GM19023 (cell line): ENCODE measurements at regions not wholly inside any gene's neighbourhood (a gene's known extent, or its start where the extent isn't known, plus 50 kb on each side); places are given as distances from the start of the nearest gene placed in this dataset.

ENCODE experiments used
- ATAC-seq: cut with Tn5 transposase; IDR thresholded peaks from one replicate; pipeline ENCODE4 v1.9.1; 2021; ENCODE audit warnings: mild to moderate bottlenecking, moderate library complexity; ENCODE audit not compliant: unreplicated experiment

DNA sequence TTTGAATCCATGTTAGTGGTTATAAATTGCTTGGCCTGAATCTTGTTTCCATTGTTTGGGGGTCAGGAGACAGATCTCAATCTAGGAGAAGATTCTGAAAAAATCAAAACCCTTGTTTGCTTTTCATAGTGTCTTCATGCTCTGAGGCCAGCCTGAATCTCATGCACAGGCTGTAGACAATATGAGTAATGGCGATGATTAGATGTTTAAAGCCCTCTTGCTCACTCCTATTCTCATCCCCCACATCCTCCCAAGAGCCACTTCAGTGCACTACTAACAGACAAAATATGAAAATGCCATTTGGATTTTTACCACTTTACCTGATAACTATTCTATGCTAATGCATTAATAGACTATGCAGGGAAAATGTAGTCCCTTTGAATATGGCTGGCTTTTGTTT lies 129.4 kb downstream of the NUDT12 start:
- no peak for ATAC-seq

DNA sequence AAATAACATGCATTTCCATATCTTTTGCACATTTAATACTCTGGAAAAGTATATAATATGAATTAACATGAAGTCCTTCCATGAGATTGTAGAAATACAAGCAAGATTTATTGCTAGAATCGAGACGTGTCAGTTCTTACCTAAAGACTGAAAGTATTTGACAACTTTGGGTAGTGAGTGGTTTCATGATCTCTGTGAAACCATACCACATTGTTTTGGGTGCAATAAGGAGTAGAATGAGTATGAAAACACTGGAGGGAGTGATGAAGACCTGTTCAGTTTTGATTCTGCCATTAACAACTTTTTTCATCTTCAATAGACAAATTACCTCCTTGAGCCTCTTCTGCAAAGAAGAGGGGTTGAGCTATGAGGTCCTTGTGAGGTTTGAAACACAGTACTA lies 133.7 kb downstream of the NUDT12 start:
- ATAC-seq = no peak

DNA sequence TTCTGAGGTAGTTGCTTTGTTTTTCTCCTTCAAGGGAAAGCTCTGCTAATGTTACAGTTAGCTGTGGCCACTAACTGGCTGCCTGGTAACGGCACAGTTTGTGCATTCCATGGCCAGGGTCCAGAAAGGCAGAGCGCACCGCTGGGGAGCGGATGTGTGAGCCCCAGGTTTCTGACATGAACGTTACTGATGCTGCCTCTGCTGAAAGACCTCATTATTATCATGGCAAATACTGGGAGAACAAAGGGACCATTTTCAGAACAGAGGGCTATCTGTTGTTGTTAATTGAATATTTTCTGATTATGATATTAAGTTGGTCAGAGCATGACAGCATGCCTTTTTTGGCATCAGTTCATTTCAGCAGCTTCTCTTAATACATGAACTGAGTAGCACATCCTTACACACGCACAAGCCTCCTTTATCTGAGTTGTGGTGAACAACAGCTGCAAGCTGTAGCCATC lies 134.1 kb downstream of the NUDT12 start:
- no peak for ATAC-seq

DNA sequence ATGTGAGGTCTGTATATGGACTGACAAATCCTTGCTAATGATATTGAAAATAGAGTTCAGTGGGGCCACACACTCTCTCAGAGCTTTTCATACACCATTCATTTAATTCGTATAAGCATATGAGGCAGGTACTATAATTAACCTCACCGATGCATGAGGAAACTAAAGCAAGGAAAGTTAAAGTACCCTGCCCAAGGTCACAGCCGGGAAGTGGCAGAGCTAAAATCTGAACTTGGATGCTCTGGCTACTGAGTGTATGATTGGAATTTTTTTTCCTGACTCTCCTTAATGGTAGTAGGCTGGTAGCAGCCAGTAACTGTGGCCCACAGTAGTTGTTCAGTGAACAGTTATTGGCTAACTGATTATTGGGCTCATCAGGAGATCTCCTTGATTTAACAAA lies 135.3 kb downstream of the NUDT12 start:
- ATAC-seq = no peak

DNA sequence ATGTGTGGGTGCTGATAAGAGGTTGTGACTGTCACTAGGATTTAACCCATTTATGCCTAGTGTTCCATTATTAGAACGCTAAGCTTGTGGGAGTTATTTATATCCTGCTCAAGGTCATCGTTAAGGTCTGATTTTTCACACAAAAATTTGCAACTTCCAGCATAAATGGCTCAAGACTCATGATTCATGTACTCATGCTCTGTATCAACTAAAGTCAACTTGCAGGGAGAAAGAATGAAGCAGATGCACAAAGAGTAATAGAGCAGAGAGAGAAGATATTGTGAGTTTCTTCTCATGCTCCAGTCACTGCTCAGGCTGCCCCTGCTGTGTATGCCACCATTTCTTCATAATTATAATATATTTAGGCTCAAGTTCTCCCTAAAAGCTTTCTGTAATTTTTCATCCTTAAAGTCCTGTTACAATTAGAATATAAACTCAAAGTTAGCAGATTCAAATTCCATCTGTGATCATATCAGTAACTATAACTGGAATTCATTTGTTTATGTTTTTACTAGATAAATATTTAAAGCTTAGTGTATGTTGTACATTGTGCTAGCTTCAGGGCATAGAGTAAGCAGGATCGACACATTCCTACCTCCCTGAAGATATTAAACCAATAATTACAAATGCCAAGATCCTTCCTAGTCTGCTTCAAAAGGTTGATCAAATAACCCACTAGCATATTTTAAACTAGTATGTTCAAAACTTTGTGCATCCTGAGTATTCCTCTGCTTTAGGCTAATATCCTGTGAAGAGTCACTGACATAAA lies 136.7 kb downstream of the NUDT12 start:
- no peak for ATAC-seq

DNA sequence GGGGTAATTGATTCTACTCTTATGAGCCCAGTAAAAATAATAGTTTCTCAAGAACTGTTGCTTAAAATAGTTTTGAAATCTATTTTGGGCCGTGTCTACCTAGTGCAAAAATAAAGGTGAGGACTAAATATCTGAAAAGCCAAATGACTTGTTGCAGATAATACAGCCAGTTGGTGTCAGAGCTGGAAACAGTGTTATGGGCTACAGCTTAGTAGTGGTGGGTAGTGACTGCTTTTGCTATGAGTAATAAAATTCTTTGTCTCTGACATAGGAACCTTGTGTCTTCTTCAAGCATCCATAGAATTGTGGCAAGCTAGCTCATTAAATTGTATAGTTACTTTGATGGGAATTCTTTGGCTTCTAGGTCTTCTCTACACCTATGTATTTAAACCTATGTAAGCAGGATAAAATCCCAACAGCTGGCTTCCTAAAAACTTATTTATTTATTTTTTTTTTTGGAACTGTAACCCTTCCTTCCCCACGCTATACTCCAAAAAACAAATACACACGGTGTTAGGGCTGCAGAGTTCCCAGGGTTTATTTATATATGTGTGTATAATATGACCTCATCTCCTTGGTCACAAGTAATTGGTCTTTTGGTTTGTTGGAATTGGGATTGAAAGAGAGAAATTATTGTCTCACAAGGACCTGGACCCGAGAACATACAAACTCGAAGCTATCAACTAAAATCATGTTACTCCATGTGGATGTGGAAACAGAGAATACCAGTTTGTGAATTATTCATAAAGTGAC lies 138.0 kb downstream of the NUDT12 start:
- no peak for ATAC-seq

DNA sequence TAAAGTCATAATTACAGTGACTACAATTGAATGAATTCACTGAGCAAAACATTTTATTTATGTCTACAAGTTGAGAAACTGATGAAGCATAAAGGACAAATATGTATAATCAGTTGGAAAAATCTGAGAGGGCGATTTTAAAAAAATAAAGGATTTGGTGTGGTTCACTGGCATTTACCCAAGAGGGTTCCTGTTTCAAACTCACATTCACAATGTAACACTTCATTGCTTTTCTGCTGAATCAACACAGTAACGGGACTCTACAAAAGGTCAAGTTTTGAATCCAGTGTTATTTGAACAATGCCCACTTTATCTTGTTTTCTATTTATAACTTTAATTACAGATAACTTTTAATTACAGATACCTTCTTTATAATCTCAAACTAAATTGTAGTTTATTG lies 138.6 kb downstream of the NUDT12 start:
- ATAC-seq = no peak

DNA sequence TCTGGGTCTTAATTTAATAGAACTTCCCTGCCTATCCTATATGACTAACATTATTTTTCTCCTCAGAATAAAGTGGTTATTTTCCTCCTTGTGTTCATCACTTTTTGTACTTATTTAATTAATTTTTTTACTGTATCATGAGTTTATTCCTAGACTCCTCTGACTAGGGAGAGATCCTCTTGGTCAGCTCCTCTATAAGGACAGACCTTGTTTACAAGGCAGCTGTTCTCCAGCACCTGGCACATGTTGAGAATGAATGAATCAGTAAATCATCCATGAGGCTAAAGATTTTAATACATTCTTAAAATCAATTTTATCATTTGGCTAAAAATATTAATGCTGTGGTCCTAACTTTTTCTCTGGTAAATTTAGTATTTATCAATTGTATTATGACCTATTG lies 139.8 kb downstream of the NUDT12 start:
- ATAC-seq = no peak

DNA sequence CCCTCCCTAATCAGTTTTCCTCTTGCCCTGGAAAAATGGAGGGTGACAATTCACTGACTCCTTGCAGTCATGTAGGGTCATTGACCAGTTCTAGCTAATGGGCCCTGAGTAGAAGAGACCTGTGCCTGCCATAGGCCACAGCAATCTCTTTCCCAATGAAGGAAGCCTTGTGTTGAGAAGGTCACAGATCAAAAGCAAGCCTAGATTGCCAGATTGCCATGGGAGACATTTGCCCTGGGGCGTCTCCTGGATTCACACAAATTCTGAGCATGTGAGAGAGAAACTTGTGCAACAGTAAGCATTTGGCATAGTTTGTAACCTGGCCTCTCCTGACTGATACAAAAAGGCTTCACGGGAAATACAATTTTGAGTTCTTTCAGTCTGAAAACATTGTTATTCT lies 148.0 kb downstream of the NUDT12 start:
- ATAC-seq = no peak

DNA sequence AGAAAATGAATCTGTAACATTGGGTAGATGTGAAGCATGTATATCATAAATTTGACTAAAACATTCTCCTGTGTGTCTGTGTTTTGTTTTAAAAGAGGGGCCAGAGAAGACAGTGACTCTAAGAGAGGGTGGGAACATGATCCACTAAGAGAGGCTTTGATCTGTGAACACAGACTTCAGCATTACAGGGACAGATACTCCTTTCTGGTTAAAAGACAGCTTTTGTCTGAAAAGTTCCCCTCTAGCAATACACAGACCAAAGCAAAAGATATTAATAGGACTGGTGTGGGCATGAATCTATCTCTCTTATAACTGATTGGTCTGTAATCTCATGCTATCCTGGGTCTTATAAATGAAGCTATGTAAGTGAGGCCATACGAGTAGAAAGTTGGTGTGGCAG lies 150.9 kb downstream of the NUDT12 start:
- ATAC-seq = no peak

DNA sequence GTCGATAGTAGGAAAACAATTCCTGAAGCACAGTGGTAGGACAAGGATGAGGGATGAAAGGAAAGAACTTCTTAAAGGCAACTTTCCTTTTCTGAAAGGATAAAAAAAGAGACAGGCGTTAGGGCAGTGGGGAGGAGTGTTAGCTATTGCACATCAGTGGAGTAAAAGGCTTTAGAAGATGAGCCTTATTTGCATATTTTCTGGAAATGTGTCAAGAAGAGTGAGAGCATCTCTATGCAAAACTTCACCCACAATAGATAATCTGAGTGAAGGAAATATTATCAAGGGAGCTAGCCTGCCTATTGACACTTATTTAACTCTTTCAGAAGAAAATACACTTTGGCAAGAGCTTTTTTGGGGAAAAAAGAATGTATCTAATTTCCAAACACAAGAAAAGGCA lies 151.6 kb downstream of the MACIR start:
- peak; percentile 96 for ATAC-seq

DNA sequence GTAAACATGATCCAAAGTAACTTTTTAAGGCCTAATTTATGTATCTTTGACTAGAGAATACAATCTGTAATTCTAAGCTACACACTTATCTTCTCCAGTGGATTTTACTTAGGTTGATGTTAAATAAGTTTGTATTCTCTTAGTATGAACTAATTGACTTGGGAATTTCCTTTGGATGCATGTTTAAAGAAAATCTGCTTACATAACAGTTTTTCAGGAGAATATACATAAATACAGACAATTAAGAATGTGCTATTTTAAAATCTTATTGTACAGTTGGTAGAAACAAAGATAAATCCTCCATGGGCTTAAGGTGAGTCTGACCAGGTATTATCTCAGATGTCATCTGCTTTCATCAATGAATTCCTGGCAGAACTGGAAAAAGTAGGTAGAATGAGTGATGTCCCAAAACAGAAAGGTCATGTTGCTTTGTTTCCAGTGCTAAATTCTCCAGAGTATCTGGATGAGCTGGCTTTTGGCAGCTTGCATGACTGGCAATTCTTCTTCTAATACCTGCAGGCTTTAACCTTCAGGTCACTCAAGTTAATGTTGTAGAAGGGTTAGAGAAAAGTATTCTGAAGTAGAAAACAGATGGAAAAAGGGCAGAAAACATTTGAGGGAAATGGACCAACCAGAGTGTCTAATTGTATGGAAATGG lies 150.6 kb downstream of the MACIR start:
- ATAC-seq = no peak

DNA sequence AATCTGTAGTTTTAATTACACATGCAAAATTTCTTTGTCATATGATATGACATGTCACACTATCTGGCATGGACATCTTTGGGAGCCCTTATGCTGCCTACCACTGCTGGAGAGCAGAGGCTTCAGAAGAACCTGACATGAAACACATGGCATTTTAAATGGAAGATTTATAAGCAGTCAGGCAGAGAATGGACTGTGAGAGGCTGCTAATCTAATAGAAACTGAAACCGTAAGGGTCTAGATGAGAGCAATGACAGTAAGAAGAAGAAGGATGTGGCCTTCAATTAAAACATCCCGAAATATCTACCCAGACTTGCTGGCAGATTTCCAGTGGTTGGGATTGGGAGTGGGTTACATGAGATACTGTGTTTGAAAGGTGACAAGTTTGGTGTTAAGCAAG lies 149.8 kb downstream of the MACIR start:
- ATAC-seq = no peak

DNA sequence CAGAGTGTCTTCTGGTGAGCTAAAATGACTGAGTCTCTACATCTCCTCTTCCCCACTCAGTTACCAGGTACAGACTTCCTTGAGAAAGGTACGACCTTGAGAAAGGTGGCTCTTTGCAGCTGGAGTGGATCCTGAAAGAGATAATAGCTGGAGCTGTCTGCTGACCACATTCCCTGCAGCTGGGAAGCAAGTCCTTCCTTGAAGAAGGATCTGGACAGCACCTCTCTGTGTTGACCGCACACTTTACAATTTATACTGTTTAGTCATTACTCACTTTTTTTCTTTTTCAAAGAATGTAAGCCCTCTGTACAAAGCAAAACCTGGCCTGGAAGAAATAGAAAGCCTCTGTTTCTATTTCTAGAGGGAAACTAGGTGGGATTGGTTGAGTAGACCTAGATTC lies 148.8 kb downstream of the MACIR start:
- no peak for ATAC-seq

DNA sequence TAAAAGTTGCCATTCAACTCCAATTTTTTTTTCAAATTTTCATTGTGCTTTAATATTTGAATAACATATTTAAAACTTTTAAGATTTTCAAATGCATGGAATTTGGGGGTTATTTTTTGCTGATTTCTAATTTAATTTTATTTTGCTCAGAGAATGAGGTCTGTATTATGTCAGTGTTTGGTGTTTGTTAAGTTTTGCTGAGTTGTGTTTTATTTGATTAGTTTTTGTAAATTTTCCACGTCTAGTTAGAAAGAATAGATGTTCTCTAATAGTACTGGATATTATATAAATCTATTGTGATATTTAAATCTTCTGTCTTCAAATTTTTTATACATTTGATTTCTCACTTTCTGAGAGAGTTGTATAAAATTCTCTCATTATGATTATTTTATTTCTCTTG lies 145.9 kb downstream of the MACIR start:
- ATAC-seq = no peak

DNA sequence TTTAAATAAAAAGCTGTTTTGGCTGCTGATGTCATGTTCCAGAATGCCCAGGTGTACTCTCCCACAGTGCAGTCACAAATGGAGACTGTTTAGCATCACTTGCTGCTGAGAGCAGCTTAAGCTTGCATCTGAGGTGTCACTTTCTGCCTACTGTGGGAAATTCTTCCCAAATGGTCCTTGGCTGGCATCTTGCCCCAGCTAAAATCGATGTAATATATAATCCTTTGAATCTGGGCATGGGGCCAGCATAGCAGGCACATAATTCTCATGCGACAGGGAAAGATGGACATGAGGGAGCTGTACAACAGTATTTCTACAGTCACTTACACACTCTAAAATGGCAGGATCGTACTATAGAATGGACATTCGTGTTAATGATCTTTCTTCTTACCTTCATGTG lies 144.3 kb downstream of the MACIR start:
- ATAC-seq = no peak

DNA sequence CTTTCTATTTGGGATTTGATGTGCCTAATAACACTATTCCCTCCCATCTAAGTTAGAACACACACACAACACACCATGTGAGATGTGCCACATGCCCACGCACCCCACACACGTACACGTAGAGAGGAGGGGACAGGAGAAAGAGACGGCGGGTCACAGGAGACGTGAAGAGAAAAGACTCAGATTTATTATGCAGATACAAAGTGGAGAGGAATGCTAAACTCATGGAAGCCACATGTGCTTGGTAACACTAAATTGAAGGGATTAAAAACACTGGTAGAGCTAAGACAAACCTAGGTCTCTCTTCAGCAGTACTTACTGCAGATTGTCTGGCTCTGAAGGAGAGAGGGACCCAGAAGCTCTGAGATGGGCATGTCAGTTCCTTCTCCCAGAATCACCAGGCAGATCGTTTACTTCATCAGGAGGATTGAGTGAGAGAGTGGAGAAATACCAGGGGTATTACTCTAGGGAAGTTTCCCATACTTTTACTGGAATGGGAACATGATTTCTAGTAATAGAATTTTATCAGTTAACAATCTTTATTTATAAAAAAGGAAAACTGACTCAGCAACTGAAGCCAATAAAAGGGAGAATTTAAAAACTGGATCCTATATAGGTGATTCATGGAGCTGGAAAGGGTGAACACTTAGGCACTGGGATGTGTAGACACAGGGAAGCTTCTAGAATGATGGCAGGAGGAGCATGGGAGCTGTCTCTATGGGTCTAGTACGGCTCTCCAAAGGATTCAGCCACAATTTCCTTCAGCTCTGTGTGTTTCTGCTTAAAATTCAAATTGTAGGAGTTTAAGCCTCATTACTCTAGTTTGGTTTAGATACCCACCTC lies 139.4 kb downstream of the MACIR start:
- no peak for ATAC-seq

DNA sequence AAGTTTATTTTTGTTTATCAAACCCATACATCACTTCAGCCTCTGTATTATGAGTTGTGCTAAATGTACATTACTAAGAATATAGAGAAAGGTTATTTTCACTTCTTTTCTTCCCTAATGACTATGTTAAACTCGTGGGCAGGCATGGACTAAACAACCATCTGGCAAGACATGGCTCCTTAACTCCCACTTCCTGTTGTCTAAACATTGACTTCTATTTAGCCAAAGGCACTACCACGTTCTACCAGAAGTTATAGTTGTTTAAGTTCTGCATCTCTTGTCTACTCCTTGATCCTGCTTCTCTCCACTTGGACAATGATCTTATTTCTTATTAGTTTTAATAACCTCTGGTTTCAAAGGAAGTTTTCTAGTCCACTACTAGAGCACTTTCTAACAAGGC lies 136.1 kb downstream of the MACIR start:
- ATAC-seq = no peak

DNA sequence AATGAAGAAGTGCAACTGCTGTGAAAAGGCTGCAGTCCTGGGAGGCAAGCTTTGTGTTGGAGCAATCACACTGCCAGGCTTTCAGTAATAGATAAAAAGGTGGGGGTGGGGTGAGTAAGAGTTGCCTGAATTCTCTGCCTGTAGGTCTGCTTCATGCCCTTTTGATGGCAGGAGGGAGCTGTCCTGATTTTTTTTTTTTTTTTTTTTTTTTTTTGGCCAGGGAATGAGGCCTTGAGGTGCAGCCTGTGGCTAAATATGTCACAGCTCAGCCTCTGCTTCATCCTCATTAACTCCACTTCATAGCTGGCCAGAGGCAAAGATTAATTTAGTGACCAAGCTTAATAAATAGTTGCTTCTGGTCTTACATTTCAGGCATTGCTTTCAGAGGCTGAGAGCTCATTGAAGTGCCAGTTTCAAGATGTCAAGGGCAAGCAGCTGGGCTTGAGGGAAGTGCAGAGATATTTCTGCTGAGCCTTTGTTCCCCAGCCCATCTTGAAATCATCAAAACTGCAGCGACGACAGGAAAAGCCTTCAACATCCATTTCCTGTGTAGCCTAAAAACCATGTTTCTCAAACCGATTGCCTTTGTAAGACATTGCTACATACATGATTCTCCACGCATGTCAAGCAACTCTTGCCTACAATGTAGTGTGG lies 134.7 kb downstream of the MACIR start:
- no peak for ATAC-seq

DNA sequence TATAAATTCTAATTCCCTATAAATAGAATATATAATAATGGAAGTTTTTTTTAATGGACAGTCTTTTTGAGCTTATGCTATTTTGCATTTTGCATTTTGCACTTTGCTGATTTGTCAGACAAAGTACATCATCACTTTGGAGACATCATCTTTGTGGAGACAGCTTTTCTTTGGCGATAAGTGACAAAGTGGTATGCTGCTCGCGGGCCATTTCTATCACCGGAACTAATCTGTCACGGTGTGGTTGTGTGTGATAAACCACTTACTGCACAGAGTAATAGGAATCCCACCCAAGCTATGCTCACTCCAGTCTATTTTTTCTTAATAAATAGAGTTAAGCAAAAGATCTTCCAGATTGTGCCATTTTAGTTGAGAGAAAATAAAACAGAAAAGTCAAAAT lies 133.1 kb downstream of the MACIR start:
- ATAC-seq = no peak

DNA sequence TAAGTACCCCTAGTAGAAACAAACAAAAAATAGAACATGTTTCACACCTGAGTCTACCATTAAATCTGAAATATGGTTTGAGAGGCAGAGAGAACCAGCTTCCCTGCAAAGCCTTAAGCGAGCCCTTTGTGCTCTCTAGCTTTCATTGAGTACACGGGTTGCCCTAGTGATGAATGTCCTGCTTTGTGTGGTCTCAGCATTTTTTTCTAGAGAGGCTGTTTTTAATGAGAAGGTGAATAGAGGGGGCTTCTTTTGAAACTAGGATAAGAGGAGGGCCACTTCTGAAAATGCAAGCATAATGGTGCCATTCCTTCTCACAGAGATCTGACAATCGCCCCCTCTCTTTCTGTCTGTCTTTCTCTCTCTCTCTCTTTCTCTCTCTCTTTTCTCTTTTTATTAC lies 131.3 kb downstream of the MACIR start:
- ATAC-seq = no peak
